ENCODE measurements at regions not wholly inside any gene's neighbourhood (a gene's known extent, or its start where the extent isn't known, plus 50 kb on each side); places are given as distances from the start of the nearest gene placed in this dataset.

- no peak for TF ChIP-seq CTCF (conservative IDR thresholded peaks at IDR 0.05; ENCODE audit: low read length)
- TF ChIP-seq EZH2phosphoT487 (IDR thresholded peaks at IDR 0.05; ENCODE audit: borderline replicate concordance) = no peak
Observed at GRCh38 chr2:155839991-155840390, 492.5 kb downstream of the NR4A2 start.
